Tibial nerve (tissue), 4 donors: ENCODE measurements at regions not wholly inside any gene's neighbourhood (a gene's known extent, or its start where the extent isn't known, plus 50 kb on each side); places are given as distances from the start of the nearest gene placed in this dataset.

Experiments used
- CTCF ChIP-seq, 5 experiments: fragments of 200-600 bp in 3 of 5; fragments of 450-650 bp in 2 of 5; sonication (generic) in 3 of 5; IDR thresholded peaks; one replicate each; pipeline ENCODE4 v1.5.1; 2016 to 2019; ENCODE audit warnings: antibody characterized with exemption in 5 of 5, mild to moderate bottlenecking in 3 of 5, moderate library complexity in 2 of 5
- EP300 ChIP-seq, 2 donors: sonication (generic); formaldehyde crosslinking; IDR thresholded peaks; one replicate each; pipeline ENCODE4 v1.6.1; 2017; ENCODE audit warnings: antibody characterized with exemption in 2 of 2, mild to moderate bottlenecking in 1 of 2
- POLR2A ChIP-seq, 2 donors: fragments of 450-650 bp; IDR thresholded peaks; one replicate each; pipeline ENCODE4 v1.6.1; 2017; ENCODE audit warnings: antibody characterized with exemption in 2 of 2, mild to moderate bottlenecking in 2 of 2, moderate library complexity in 2 of 2

GRCh38 chr16:13586051-13586450, 333.9 kb upstream of the ERCC4 start:
- TF ChIP-seq CTCF (IDR thresholded peaks at IDR 0.05) = no peak
- no peak for TF ChIP-seq POLR2A (IDR thresholded peaks at IDR 0.05)
- no peak for TF ChIP-seq EP300 (IDR thresholded peaks at IDR 0.05)
